ENCODE measurements at regions not wholly inside any gene's neighbourhood (a gene's known extent, or its start where the extent isn't known, plus 50 kb on each side); places are given as distances from the start of the nearest gene placed in this dataset.
"Not testable (repeated sequence)": the region's sequence is repeated elsewhere in the genome, so short reads cannot be mapped to it uniquely, and the experiment has no call there.

DNA sequence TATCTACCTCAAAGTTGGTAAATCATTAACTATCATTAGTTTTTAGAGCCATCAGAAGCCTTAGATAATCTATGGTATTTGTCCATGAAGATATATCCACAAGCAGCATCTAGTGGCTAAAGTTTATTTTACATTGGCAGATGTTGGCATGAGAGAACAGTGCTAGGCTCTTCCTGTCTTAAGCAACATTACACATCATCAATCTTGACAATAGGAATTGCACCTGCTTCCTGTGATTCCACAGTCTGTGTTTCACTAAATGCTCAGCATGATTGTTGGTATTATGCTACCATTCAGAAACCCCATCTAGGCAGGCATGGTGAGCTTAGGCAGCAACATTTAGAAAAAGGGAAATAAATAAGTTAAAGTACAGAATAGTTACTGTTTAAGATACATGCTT lies 246.6 kb downstream of the SLCO4C1 start:
- H3K4me3 ChIP-seq (ENCODE audit: insufficient read depth, low read length, poor library complexity, severe bottlenecking): no peak overlapping the region
- H2AFZ ChIP-seq (ENCODE audit: low read depth, low read length, severe bottlenecking): no peak overlapping the region
- no peak overlapping the region for H3K9ac ChIP-seq (ENCODE audit: low read length)
- H3K79me2 ChIP-seq (ENCODE audit: insufficient read depth, low read length): no peaks in the 10 kb centered on the region
- H3K27ac ChIP-seq (ENCODE audit: low read depth, low read length): no peak overlapping the region
- no peaks in the 10 kb centered on the region for H4K20me1 ChIP-seq (ENCODE audit: low read depth, low read length)
- no peaks in the 10 kb centered on the region for H3K9me3 ChIP-seq (ENCODE audit: insufficient read depth, low read length)
- no peak overlapping the region for H3K4me2 ChIP-seq (ENCODE audit: low read depth, low read length, poor library complexity, severe bottlenecking)
- H3F3A ChIP-seq (ENCODE audit: insufficient read depth): no peaks in the 10 kb centered on the region
- H3K9me2 ChIP-seq (replicated peaks; ENCODE audit: insufficient read depth, low read length): no peaks in the 10 kb centered on the region
- H3K27me3 ChIP-seq (ENCODE audit: low read length): no peaks in the 10 kb centered on the region
- no peaks in the 10 kb centered on the region for H3K36me3 ChIP-seq (ENCODE audit: low read length)
- TF ChIP-seq EZH2phosphoT487 (conservative IDR thresholded peaks at IDR 0.05; ENCODE audit: low read length): no peak

DNA sequence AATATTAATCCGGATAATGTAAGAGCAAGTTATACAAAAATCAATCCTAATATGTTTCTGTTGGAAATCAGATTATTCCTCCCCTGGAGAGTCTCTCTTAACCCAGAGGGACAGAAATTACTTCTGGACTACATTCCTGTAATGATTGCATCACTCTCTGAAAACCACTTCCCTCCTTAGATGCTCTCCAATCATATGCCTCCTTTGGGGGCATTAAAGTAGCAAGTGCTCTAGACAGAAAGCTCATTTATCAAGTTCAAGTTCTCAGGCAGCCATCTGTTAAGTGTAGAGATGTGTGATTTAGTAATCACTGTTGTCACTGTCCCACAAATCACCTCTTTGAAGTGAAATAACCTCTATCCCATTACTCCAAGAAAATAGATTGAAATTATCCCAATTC lies 247.1 kb downstream of the SLCO4C1 start:
- H3K4me2 ChIP-seq (ENCODE audit: low read depth, low read length, poor library complexity, severe bottlenecking): no peak overlapping the region

DNA sequence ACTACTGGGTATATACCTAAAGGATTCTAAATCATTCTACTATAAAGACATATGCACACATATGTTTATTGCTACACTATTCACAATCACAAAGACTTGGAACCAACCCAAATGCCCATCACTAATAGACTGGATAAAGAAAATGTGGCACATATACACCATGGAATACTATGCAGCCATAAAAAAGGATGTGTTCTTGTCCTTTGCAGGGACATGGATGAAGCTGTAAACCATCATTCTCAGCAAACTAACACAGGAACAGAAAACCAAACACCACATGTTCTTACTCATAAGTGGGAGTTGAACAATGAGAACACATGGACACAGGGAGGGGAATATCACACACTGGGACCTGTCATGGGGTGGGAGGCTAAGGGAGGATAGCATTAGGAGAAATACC lies 249.0 kb downstream of the SLCO4C1 start:
- not testable (repeated sequence) for H3K27ac ChIP-seq (ENCODE audit: low read depth, low read length); H4K20me1 ChIP-seq (ENCODE audit: low read depth, low read length); H3K9ac ChIP-seq (ENCODE audit: low read length); H2AFZ ChIP-seq (ENCODE audit: low read depth, low read length, severe bottlenecking); H3K4me3 ChIP-seq (ENCODE audit: insufficient read depth, low read length, poor library complexity, severe bottlenecking); H3K27me3 ChIP-seq (ENCODE audit: low read length); H3K79me2 ChIP-seq (ENCODE audit: insufficient read depth, low read length); H3K9me3 ChIP-seq (ENCODE audit: insufficient read depth, low read length); H3F3A ChIP-seq (ENCODE audit: insufficient read depth); H3K4me2 ChIP-seq (ENCODE audit: low read depth, low read length, poor library complexity, severe bottlenecking); H3K9me2 ChIP-seq (replicated peaks; ENCODE audit: insufficient read depth, low read length); H3K36me3 ChIP-seq (ENCODE audit: low read length)

More for the DNA sequence above, 247.1 kb downstream of the SLCO4C1 start:
- Histone ChIP-seq H3K36me3 (ENCODE audit: low read length) (no peaks in the 10 kb centered on the region), H2AFZ (ENCODE audit: low read depth, low read length, severe bottlenecking) (no peak overlapping the region), H3K9me2 (replicated peaks; ENCODE audit: insufficient read depth, low read length) (no peaks in the 10 kb centered on the region), H3K9ac (ENCODE audit: low read length) (no peak overlapping the region), H3K79me2 (ENCODE audit: insufficient read depth, low read length) (no peaks in the 10 kb centered on the region), H3K4me3 (ENCODE audit: insufficient read depth, low read length, poor library complexity, severe bottlenecking) (no peak overlapping the region), H4K20me1 (ENCODE audit: low read depth, low read length) (no peaks in the 10 kb centered on the region), H3K27ac (ENCODE audit: low read depth, low read length) (no peak overlapping the region), H3F3A (ENCODE audit: insufficient read depth) (no peaks in the 10 kb centered on the region), H3K27me3 (ENCODE audit: low read length) (no peaks in the 10 kb centered on the region), H3K9me3 (ENCODE audit: insufficient read depth, low read length) (no peaks in the 10 kb centered on the region)
- TF ChIP-seq, protein P1, sequence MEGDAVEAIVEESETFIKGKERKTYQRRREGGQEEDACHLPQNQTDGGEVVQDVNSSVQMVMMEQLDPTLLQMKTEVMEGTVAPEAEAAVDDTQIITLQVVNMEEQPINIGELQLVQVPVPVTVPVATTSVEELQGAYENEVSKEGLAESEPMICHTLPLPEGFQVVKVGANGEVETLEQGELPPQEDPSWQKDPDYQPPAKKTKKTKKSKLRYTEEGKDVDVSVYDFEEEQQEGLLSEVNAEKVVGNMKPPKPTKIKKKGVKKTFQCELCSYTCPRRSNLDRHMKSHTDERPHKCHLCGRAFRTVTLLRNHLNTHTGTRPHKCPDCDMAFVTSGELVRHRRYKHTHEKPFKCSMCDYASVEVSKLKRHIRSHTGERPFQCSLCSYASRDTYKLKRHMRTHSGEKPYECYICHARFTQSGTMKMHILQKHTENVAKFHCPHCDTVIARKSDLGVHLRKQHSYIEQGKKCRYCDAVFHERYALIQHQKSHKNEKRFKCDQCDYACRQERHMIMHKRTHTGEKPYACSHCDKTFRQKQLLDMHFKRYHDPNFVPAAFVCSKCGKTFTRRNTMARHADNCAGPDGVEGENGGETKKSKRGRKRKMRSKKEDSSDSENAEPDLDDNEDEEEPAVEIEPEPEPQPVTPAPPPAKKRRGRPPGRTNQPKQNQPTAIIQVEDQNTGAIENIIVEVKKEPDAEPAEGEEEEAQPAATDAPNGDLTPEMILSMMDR (IDR thresholded peaks at IDR 0.05; ENCODE audit: insufficient read depth, low read length, poor library complexity, severe bottlenecking): no peak
- TF ChIP-seq EZH2phosphoT487 (conservative IDR thresholded peaks at IDR 0.05; ENCODE audit: low read length): no peak

DNA sequence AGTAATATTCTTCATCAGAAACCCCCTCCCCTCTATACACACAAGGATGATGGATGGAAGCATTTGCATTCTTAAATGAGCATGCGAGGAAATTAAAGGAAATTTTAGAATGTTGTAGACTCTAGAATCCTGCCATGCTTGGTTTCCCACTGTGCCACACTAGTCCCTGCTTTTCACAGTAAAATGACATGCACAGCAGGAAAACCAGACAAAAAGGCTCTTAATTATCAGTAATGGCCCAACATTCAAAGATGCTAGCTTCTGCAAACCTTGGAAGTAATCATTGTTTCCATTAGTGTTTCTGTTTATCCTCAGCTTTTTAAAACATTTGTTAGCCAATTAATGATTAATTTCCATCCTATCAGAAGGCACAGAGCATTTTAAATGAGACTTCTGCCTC lies 255.8 kb downstream of the SLCO4C1 start:
- H3K9me2 ChIP-seq (replicated peaks; ENCODE audit: insufficient read depth, low read length): no peaks in the 10 kb centered on the region
- H3K27ac ChIP-seq (ENCODE audit: low read depth, low read length): no peak overlapping the region
- H3K9me3 ChIP-seq (ENCODE audit: insufficient read depth, low read length): no peaks in the 10 kb centered on the region
- H2AFZ ChIP-seq (ENCODE audit: low read depth, low read length, severe bottlenecking): no peak overlapping the region
- TF ChIP-seq, protein P1 (IDR thresholded peaks at IDR 0.05; ENCODE audit: insufficient read depth, low read length, poor library complexity, severe bottlenecking): no peak
- no peak for TF ChIP-seq EZH2phosphoT487 (conservative IDR thresholded peaks at IDR 0.05; ENCODE audit: low read length)
- H3K9ac ChIP-seq (ENCODE audit: low read length): no peak overlapping the region
- H3K4me2 ChIP-seq (ENCODE audit: low read depth, low read length, poor library complexity, severe bottlenecking): no peak overlapping the region
- no peaks in the 10 kb centered on the region for H3F3A ChIP-seq (ENCODE audit: insufficient read depth)
- H3K4me3 ChIP-seq (ENCODE audit: insufficient read depth, low read length, poor library complexity, severe bottlenecking): no peak overlapping the region
- H4K20me1 ChIP-seq (ENCODE audit: low read depth, low read length): no peaks in the 10 kb centered on the region
- no peaks in the 10 kb centered on the region for H3K27me3 ChIP-seq (ENCODE audit: low read length)
- no peaks in the 10 kb centered on the region for H3K36me3 ChIP-seq (ENCODE audit: low read length)
- H3K79me2 ChIP-seq (ENCODE audit: insufficient read depth, low read length): no peaks in the 10 kb centered on the region

Measured in SU-DHL-6 (cell line).